ENCODE measurements at regions not wholly inside any gene's neighbourhood (a gene's known extent, or its start where the extent isn't known, plus 50 kb on each side); places are given as distances from the start of the nearest gene placed in this dataset.

DNA sequence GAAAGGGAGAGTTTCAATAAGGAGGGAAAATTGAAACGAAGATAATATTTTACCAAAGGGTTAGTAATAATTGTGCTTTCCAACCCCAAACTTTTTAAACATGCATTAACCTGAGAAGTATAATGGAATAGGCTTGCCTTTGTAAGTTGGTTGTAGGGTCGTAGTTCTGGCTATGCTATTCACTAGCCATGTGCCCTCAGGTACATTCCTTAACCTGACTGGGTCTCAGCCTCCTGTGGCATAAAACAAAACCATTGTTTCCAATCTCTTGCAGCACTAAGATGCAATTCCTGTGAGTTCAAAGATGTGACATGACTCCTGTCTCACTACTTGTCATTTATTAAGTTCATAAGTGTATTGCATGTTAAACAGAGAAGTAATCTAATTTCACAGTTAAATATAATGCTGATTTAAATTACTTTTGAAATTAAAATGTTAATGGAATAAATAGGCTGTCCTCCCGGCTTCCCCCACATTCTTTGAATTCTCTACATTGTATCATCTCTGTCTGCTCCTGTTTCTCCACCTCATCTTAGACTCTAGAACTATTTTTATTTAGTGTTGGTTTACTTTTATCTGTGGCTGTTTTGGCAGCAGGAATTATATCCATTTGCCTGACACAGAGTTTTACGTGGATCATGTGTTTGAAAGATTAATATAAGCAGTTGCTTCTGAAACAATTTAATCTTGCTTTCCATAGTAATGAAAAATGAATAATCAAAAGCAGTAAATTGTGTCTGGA lies 216.3 kb downstream of the FAT3 start:
- Histone ChIP-seq H3F3A (ENCODE audit: insufficient read depth) (no peaks in the 10 kb centered on the region), H2AFZ (no peak overlapping the region), H3K36me3 (ENCODE audit: low read depth) (no peaks in the 10 kb centered on the region), H3K4me2 (ENCODE audit: unreplicated experiment) (no peak overlapping the region), H3K4me3 (no peak overlapping the region), H3K9ac (no peak overlapping the region), H3K27ac (no peak overlapping the region), H3K27me3 (replicated peaks; ENCODE audit: insufficient read depth) (0 out of 2 replicates have a peak, but pooled peaks cover 17% of the 10 kb centered on the region), H3K79me2 (ENCODE audit: insufficient read depth) (no peaks in the 10 kb centered on the region), H3K9me3 (ENCODE audit: low read depth) (no peaks in the 10 kb centered on the region), H4K20me1 (ENCODE audit: insufficient read depth) (no peaks in the 10 kb centered on the region), H3K9me2 (ENCODE audit: insufficient read depth) (no peaks in the 10 kb centered on the region), H3K4me1 (ENCODE audit: insufficient read depth) (no peaks in the 10 kb centered on the region)
- no peak for DNase-seq
- TF ChIP-seq EZH2 (IDR thresholded peaks at IDR 0.05; ENCODE audit: insufficient read depth, poor library complexity, severe bottlenecking) (no peak), EZH2phosphoT487 (IDR thresholded peaks at IDR 0.05; ENCODE audit: insufficient read depth, low read depth) (no peak)
- 27 to 33% methylated on average over 4 of the region's 4 CpGs for WGBS, 2 experiments (ENCODE audit: low coverage in 1 of 2, low lambda C conversion rate in 2 of 2, missing lambda C conversion rate in 2 of 2)
- in situ Hi-C loops (cut with MboI), result no loop called here

GRCh38 chr11:92441443-92441726 lies 216.8 kb downstream of the FAT3 start:
- Histone ChIP-seq H3K4me2 (ENCODE audit: unreplicated experiment) (no peak overlapping the region), H4K20me1 (ENCODE audit: insufficient read depth) (no peaks in the 10 kb centered on the region), H3K4me3 (no peak overlapping the region), H3K4me1 (ENCODE audit: insufficient read depth) (no peaks in the 10 kb centered on the region), H3K9ac (no peak overlapping the region), H3K36me3 (ENCODE audit: low read depth) (no peaks in the 10 kb centered on the region), H3F3A (ENCODE audit: insufficient read depth) (no peaks in the 10 kb centered on the region), H3K27ac (no peak overlapping the region), H3K27me3 (replicated peaks; ENCODE audit: insufficient read depth) (0 out of 2 replicates have a peak, but pooled peaks cover 17% of the 10 kb centered on the region), H3K9me2 (ENCODE audit: insufficient read depth) (no peaks in the 10 kb centered on the region), H3K79me2 (ENCODE audit: insufficient read depth) (no peaks in the 10 kb centered on the region), H2AFZ (no peak overlapping the region), H3K9me3 (ENCODE audit: low read depth) (no peaks in the 10 kb centered on the region)
- TF ChIP-seq EZH2phosphoT487 (IDR thresholded peaks at IDR 0.05; ENCODE audit: insufficient read depth, low read depth) (no peak), EZH2 (IDR thresholded peaks at IDR 0.05; ENCODE audit: insufficient read depth, poor library complexity, severe bottlenecking) (no peak)
- 32 to 41% methylated on average over 4 of the region's 4 CpGs for WGBS, 2 experiments (ENCODE audit: low coverage in 1 of 2, low lambda C conversion rate in 2 of 2, missing lambda C conversion rate in 2 of 2)
- no peak for DNase-seq
- in situ Hi-C loops (cut with MboI), result no loop called here

DNA sequence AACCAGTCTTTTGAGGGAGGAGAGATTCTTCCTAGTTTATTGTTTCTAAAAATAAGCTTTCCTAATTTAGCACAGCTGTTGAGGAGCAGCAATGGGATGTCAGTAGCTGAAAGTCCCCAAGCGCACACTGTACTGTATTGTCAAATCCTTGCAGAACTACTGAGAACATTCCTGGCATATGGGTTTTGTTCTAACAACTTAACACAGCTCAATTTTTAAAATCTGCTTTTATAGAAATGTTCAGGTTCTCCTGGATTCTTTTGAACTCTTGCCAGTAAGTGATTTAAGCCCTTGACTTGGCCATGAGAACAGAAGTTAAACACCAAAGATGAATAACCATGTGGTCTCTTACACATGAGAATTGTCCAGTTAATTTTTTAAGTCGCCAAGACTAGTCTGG lies 218.6 kb downstream of the FAT3 start:
- in situ Hi-C loops (cut with MboI), result no loop called here
- DNase-seq, result no peak

GRCh38 chr11:92447586-92447985 lies 223.0 kb downstream of the FAT3 start:
- Histone ChIP-seq H3K79me2 (ENCODE audit: insufficient read depth) (no peaks in the 10 kb centered on the region), H3K9me2 (ENCODE audit: insufficient read depth) (no peaks in the 10 kb centered on the region), H3K9me3 (ENCODE audit: low read depth) (no peaks in the 10 kb centered on the region), H4K20me1 (ENCODE audit: insufficient read depth) (no peaks in the 10 kb centered on the region), H3K4me1 (ENCODE audit: insufficient read depth) (no peaks in the 10 kb centered on the region), H3K9ac (no peak overlapping the region), H3K4me2 (ENCODE audit: unreplicated experiment) (no peak overlapping the region), H3F3A (ENCODE audit: insufficient read depth) (no peaks in the 10 kb centered on the region), H3K27ac (no peak overlapping the region), H3K4me3 (no peak overlapping the region), H2AFZ (no peak overlapping the region), H3K27me3 (replicated peaks; ENCODE audit: insufficient read depth) (0 out of 2 replicates have a peak, but pooled peaks cover 6% of the 10 kb centered on the region), H3K36me3 (ENCODE audit: low read depth) (no peaks in the 10 kb centered on the region)
- in situ Hi-C loops (cut with MboI), result no loop called here
- TF ChIP-seq EZH2phosphoT487 (IDR thresholded peaks at IDR 0.05; ENCODE audit: insufficient read depth, low read depth), result no peak
- TF ChIP-seq EZH2 (IDR thresholded peaks at IDR 0.05; ENCODE audit: insufficient read depth, poor library complexity, severe bottlenecking), result no peak
- DNase-seq, result no peak
- 43 to 48% methylated on average over 3 of the region's 3 CpGs for WGBS, 2 experiments (ENCODE audit: low coverage in 1 of 2, low lambda C conversion rate in 2 of 2, missing lambda C conversion rate in 2 of 2)

More for the DNA sequence above, 218.6 kb downstream of the FAT3 start:
- Histone ChIP-seq H2AFZ (no peak overlapping the region), H3K4me3 (no peak overlapping the region), H3F3A (ENCODE audit: insufficient read depth) (no peaks in the 10 kb centered on the region), H3K4me2 (ENCODE audit: unreplicated experiment) (no peak overlapping the region), H3K36me3 (ENCODE audit: low read depth) (no peaks in the 10 kb centered on the region), H3K79me2 (ENCODE audit: insufficient read depth) (no peaks in the 10 kb centered on the region), H3K27me3 (replicated peaks; ENCODE audit: insufficient read depth) (0 out of 2 replicates have a peak, but pooled peaks cover 17% of the 10 kb centered on the region), H3K9ac (no peak overlapping the region), H3K4me1 (ENCODE audit: insufficient read depth) (no peaks in the 10 kb centered on the region), H3K9me2 (ENCODE audit: insufficient read depth) (no peaks in the 10 kb centered on the region), H3K27ac (no peak overlapping the region), H3K9me3 (ENCODE audit: low read depth) (no peaks in the 10 kb centered on the region), H4K20me1 (ENCODE audit: insufficient read depth) (no peaks in the 10 kb centered on the region)
- 7 to 10% methylated on average over 2 of the region's 2 CpGs for whole genome bisulfite sequencing, 2 experiments (ENCODE audit: low coverage in 1 of 2, low lambda C conversion rate in 2 of 2, missing lambda C conversion rate in 2 of 2)
- TF ChIP-seq EZH2phosphoT487 (IDR thresholded peaks at IDR 0.05; ENCODE audit: insufficient read depth, low read depth) (no peak), EZH2 (IDR thresholded peaks at IDR 0.05; ENCODE audit: insufficient read depth, poor library complexity, severe bottlenecking) (no peak)

Data from GM23248 (cell line).